ENCODE measurements at regions not wholly inside any gene's neighbourhood (a gene's known extent, or its start where the extent isn't known, plus 50 kb on each side); places are given as distances from the start of the nearest gene placed in this dataset.

DNA sequence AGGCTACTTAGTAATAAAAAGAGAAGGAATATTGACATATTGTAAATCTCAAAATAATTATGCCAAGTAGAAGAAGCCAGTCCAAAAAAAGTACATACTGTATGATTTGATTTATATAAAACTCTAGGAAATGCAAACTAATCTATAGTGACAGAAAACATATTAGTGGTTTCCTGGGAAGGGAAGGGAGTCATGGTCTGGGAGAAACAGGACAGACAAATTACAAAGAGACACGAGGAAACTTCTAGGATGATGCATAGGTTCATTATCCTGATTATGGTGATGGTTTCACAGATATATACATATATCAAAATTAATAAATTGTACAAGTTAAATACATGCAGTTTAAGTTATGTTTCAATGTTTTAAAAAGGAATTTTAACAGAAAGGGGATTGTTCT lies 81.0 kb upstream of the GOLGA8B start:
- no peaks in the 10 kb centered on the region for H3K36me3 Mint-ChIP-seq
- H3K27ac Mint-ChIP-seq: no peak overlapping the region
- H3K9me3 Mint-ChIP-seq: peaks cover 3% of the 10 kb centered on the region
- no peak for TF ChIP-seq CTCF (IDR thresholded peaks at IDR 0.05; ENCODE audit: unreplicated experiment)
- peaks cover 41% of the 10 kb centered on the region for H3K27me3 Mint-ChIP-seq (ENCODE audit: low read depth)
- DNase-seq (ENCODE audit: low spot score in 2 of 2, unreplicated experiment in 2 of 2): no peak
- no peaks in the 10 kb centered on the region for H3K4me1 Mint-ChIP-seq
- no peak overlapping the region for H3K4me3 Mint-ChIP-seq

DNA sequence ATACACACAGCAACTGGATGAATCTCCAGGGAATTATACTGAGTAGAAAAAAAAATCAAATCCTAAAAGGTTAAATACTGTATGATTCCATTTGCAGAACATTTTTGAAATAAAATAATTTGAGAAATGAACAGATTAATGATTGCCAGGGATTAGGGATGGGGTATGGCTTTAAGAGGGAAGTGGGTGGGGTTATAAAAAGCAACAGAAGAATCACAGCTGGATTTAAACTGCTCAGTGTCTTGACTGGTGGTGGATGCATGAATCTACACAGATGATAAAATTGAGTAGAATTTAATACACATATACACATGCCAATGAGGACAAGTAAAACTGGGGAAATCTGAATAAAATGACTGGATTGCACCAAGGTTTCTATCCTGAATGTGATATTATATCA lies 79.7 kb upstream of the GOLGA8B start:
- TF ChIP-seq CTCF (IDR thresholded peaks at IDR 0.05; ENCODE audit: unreplicated experiment): no peak
- H3K27ac Mint-ChIP-seq: no peak overlapping the region
- H3K36me3 Mint-ChIP-seq: no peaks in the 10 kb centered on the region
- no peak for DNase-seq (ENCODE audit: low spot score in 2 of 2, unreplicated experiment in 2 of 2)
- H3K27me3 Mint-ChIP-seq (ENCODE audit: low read depth): peaks cover 31% of the 10 kb centered on the region
- peaks cover 3% of the 10 kb centered on the region for H3K9me3 Mint-ChIP-seq
- no peaks in the 10 kb centered on the region for H3K4me1 Mint-ChIP-seq
- H3K4me3 Mint-ChIP-seq: no peak overlapping the region

GRCh38 chr15:34659056-34659455 lies 75.6 kb upstream of the GOLGA8B start:
- Mint-ChIP-seq H3K27me3 (ENCODE audit: low read depth) (peaks cover 10% of the 10 kb centered on the region), H3K9me3 (peaks cover 3% of the 10 kb centered on the region), H3K4me3 (no peak overlapping the region), H3K36me3 (no peaks in the 10 kb centered on the region), H3K4me1 (no peaks in the 10 kb centered on the region), H3K27ac (no peak overlapping the region)
- no peak for DNase-seq (ENCODE audit: low spot score in 2 of 2, unreplicated experiment in 2 of 2)
- no peak for TF ChIP-seq CTCF (IDR thresholded peaks at IDR 0.05; ENCODE audit: unreplicated experiment)

DNA sequence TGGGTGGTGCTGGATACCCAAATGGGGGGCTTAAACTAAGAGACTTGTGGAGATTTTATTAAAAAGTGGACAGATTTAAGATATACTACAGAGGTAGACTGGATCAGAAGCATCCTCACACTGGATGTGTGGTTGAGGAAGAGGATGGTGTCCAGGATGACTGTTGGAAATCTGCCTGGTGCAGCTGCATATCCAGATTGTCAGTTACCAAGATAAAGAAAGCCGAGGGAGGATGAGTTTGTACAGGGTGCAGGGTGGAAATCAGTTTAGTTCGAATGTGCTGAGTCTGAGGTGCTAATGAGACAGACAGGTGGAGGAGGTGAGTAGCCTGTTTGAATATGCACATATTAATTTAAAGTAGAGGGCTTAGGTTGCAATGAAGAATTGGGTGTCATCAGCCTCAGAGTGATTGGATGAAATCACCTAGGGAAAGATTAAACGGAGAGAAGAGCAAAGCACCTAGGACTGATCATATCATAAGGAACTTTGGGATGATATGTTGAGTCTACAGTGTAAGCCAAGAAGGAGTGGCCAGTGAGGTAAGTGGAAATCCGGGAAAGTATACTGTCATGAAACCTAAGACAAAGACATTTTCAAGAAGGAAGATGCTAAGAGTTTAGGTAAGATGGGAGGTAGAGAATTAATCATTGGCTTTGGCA lies 74.1 kb upstream of the GOLGA8B start:
- Mint-ChIP-seq H3K36me3 (no peaks in the 10 kb centered on the region), H3K9me3 (peaks cover 3% of the 10 kb centered on the region), H3K27me3 (ENCODE audit: low read depth) (peaks cover 3% of the 10 kb centered on the region), H3K27ac (no peak overlapping the region), H3K4me1 (no peaks in the 10 kb centered on the region), H3K4me3 (no peak overlapping the region)
- TF ChIP-seq CTCF (IDR thresholded peaks at IDR 0.05; ENCODE audit: unreplicated experiment): no peak
- DNase-seq (ENCODE audit: low spot score in 2 of 2, unreplicated experiment in 2 of 2): no peak

GRCh38 chr15:34656005-34656796 lies 72.8 kb upstream of the GOLGA8B start:
- no peak for DNase-seq (ENCODE audit: low spot score in 2 of 2, unreplicated experiment in 2 of 2)
- H3K27ac Mint-ChIP-seq: no peak overlapping the region
- H3K4me1 Mint-ChIP-seq: no peaks in the 10 kb centered on the region
- H3K27me3 Mint-ChIP-seq (ENCODE audit: low read depth): peaks cover 3% of the 10 kb centered on the region
- no peak for TF ChIP-seq CTCF (IDR thresholded peaks at IDR 0.05; ENCODE audit: unreplicated experiment)
- no peak overlapping the region for H3K4me3 Mint-ChIP-seq
- peaks cover 3% of the 10 kb centered on the region for H3K9me3 Mint-ChIP-seq
- no peaks in the 10 kb centered on the region for H3K36me3 Mint-ChIP-seq
